Muscle of leg (tissue), 3 donors: ENCODE measurements at regions not wholly inside any gene's neighbourhood (a gene's known extent, or its start where the extent isn't known, plus 50 kb on each side); places are given as distances from the start of the nearest gene placed in this dataset.
A peak's percentile ranks its signal among the peaks of the same experiment; 100 is the strongest.

Source experiments
- DNase-seq: peaks from one replicate; pipeline ENCODE4 v3.0.0; 2013
- H3K27ac ChIP-seq: one replicate; pipeline ENCODE4 v1.5.1; 2013; ENCODE audit warnings: mild to moderate bottlenecking, low read length, control low read depth
- H3K27me3 ChIP-seq: one replicate; pipeline ENCODE4 v1.6.1; 2013; ENCODE audit warnings: low read length; ENCODE audit not compliant: control insufficient read depth, insufficient read depth
- H3K36me3 ChIP-seq: one replicate; pipeline ENCODE4 v1.6.1; 2013; ENCODE audit warnings: low read length; ENCODE audit not compliant: control insufficient read depth, insufficient read depth
- H3K4me1 ChIP-seq: one replicate; pipeline ENCODE4 v1.6.1; 2013; ENCODE audit warnings: low read length; ENCODE audit not compliant: control insufficient read depth, insufficient read depth
- H3K4me3 ChIP-seq: one replicate; pipeline ENCODE4 v1.5.1; 2013; ENCODE audit warnings: low read length, control low read depth
- H3K9me3 ChIP-seq: replicated peaks from 2 replicates; pipeline ENCODE4 v1.6.1; 2013; ENCODE audit warnings: low read depth, low read length; ENCODE audit not compliant: control insufficient read depth
- WGBS: methylation state at CpG from one replicate; pipeline ENCODE4 v1.1.5; 2013; ENCODE audit warnings: missing lambda C conversion rate; ENCODE audit not compliant: insufficient coverage; 5-methylcytosine and 5-hydroxymethylcytosine counted together

DNA sequence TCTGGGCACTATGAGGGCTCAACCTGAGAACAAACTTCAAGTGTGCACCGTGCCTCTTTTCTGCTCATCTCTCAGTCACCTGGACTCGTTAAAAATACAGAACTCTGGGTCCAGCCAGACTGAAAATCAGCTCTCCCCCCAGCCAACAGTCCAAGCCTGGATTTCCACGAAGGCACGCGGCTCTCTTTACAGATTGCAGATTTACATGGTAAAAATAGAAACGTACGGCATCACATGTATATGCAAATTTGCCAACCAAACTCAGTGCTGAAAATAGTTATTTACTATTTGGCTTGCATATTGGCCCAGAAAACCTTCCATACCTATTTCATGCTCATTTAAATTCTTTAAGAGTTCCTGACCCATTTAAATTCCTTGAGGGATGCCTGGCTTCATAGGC is 315.8 kb downstream of the MAF start:
- H3K4me3 ChIP-seq: no peak overlapping the region
- DNase-seq: peak; percentile 65
- H3K9me3 ChIP-seq: no peaks in the 10 kb centered on the region
- H3K36me3 ChIP-seq: no peaks in the 10 kb centered on the region
- H3K27ac ChIP-seq: no peak overlapping the region
- no peaks in the 10 kb centered on the region for H3K27me3 ChIP-seq
- peaks cover 23% of the 10 kb centered on the region for H3K4me1 ChIP-seq
- WGBS: 50% methylated on average over 1 of the region's 7 CpGs

DNA sequence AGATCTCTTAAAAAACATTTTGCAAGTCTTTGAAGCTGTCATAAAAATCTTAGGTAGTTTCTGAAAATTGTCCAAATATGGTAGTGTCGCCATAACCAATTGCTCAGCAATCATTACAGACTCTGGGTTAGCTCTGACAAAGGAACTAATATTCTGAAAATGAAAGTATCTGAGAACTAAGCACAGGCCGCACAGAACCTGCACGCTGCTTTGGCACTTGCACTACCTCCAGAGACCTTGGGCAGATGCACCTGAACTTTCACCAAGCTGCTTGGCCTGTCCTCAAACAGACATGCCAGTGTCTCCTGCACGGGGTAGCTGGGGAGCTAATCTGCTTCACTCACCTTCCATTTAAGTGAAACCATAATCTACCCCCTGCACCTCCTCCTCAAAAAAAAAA is 317.0 kb downstream of the MAF start:
- no peak overlapping the region for H3K4me3 ChIP-seq
- DNase-seq: no peak
- H3K27me3 ChIP-seq: no peaks in the 10 kb centered on the region
- WGBS: 83% methylated on average over 1 of the region's 4 CpGs
- peaks cover 26% of the 10 kb centered on the region for H3K4me1 ChIP-seq
- H3K27ac ChIP-seq: no peak overlapping the region
- no peaks in the 10 kb centered on the region for H3K36me3 ChIP-seq
- H3K9me3 ChIP-seq: no peaks in the 10 kb centered on the region

DNA sequence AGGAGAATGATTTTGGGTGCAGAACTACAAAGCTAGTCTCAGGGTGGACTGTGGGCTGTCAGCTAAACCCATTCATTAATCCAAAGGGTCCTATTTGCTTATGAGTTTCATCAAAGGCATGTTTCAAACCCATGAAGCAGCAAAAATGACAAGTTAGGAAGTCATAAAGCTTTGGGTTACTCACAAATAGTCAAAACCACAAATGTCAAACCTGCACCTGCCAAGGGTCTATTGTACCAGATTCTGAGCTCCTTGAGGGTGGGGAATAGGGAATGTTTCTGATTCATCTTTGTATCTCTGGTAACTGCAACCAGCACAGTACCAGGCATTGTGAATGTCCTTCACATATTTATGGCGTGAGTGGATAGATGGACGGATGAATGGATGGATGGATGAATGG is 317.7 kb downstream of the MAF start:
- no peaks in the 10 kb centered on the region for H3K9me3 ChIP-seq
- H3K4me3 ChIP-seq: no peak overlapping the region
- H3K27me3 ChIP-seq: no peaks in the 10 kb centered on the region
- no peak overlapping the region for H3K27ac ChIP-seq
- WGBS: no CpG with 5 or more reads among the region's 2 CpGs
- peaks cover 26% of the 10 kb centered on the region for H3K4me1 ChIP-seq
- H3K36me3 ChIP-seq: no peaks in the 10 kb centered on the region
- DNase-seq: no peak

DNA sequence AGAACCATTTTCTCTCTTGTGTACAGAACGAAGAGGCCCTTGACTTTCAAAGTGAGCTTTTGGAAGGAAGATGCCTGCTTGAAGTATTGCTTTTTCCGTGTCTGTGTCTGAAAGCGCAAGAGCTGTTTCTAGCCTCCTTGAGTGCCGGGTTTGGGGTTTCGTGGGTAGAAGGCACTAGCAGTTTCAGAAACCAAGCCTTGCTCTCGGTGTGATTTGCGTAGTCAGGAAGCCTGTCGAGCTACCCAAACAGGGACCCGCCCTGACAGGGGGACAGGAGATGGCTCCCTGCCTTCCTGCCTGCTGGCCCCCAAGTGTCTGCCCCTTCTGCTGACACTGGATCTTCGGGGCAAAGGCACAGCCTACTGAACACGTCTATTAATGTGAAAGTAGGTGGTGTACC is 322.0 kb downstream of the MAF start:
- no peak for DNase-seq
- no peak overlapping the region for H3K27ac ChIP-seq
- no peaks in the 10 kb centered on the region for H3K9me3 ChIP-seq
- WGBS: 69% methylated on average over 8 of the region's 11 CpGs
- H3K27me3 ChIP-seq: no peaks in the 10 kb centered on the region
- H3K4me3 ChIP-seq: no peak overlapping the region
- peaks cover 3% of the 10 kb centered on the region for H3K4me1 ChIP-seq
- no peaks in the 10 kb centered on the region for H3K36me3 ChIP-seq

DNA sequence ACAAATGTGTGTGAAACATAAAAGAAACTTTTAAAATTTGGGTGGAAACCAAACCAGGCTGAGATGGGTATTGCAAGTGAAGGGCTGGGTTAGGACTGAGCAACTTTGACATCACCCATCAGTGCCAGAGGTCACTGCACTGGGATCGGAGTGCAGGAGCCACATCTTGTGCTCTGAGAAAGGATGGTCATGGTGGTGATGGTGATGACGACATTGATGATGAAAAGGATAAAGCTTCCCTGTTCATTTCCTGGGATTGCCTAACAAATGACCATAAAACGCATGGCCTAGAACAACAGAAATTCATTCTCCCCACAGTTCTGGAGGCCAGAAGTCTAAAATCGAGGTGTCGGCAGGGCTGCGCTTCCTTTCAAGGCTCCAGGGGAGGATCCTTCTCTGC is 324.0 kb downstream of the MAF start:
- Histone ChIP-seq H3K36me3 (no peaks in the 10 kb centered on the region), H3K4me3 (no peak overlapping the region), H3K27ac (no peak overlapping the region), H3K27me3 (no peaks in the 10 kb centered on the region), H3K4me1 (peaks cover 3% of the 10 kb centered on the region), H3K9me3 (no peaks in the 10 kb centered on the region)
- DNase-seq: no peak
- 100% methylated on average over 1 of the region's 6 CpGs for WGBS

DNA sequence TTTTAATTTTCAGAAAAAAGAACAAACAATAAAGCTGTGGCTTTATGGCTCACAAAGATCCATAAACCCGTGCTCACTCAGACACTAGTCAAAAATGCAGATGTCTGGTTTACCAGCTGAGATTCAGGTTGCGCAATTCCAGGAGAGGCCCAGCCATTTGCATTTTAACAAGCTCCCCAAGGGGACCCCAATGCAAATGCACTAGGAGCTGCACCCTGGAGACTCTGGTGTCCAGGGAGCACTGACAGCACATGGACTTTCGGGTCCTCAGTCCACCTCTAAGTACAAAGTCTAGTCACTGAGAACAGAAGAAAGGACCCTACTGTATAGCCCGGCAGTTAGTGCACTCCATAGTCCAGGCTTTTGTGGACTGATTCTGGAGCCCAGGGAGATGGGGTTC is 326.3 kb downstream of the MAF start:
- Histone ChIP-seq H3K27ac (no peak overlapping the region), H3K27me3 (no peaks in the 10 kb centered on the region), H3K9me3 (no peaks in the 10 kb centered on the region), H3K4me1 (peaks cover 3% of the 10 kb centered on the region), H3K36me3 (no peaks in the 10 kb centered on the region), H3K4me3 (no peak overlapping the region)
- DNase-seq: no peak
- 80% methylated on average over 2 of the region's 4 CpGs for WGBS

DNA sequence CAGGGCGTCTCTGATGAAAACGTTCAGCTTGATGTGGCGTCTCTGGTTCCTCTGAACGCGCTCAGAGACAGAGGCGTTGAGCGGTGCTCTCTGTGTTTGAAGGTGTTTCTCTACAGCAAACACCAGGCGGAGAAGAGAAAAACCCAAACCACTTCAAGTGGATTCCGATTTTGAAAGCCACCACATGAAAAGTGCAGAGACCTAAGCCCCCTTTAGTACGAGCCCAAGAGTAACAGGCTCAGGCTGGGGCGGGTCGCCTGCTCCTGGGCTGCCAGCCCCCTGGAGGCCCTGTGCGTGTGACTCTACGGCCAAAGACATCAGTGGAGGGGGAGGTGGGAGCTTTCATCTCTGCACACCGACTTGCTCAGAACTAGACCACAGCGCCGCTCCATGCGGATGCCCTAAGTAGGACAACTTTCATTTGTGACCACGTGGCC is 328.4 kb downstream of the MAF start:
- Histone ChIP-seq H3K9me3 (no peaks in the 10 kb centered on the region), H3K4me1 (no peaks in the 10 kb centered on the region), H3K27me3 (no peaks in the 10 kb centered on the region), H3K36me3 (no peaks in the 10 kb centered on the region), H3K4me3 (no peak overlapping the region), H3K27ac (no peak overlapping the region)
- DNase-seq: no peak
- WGBS: 93% methylated on average over 10 of the region's 19 CpGs

DNA sequence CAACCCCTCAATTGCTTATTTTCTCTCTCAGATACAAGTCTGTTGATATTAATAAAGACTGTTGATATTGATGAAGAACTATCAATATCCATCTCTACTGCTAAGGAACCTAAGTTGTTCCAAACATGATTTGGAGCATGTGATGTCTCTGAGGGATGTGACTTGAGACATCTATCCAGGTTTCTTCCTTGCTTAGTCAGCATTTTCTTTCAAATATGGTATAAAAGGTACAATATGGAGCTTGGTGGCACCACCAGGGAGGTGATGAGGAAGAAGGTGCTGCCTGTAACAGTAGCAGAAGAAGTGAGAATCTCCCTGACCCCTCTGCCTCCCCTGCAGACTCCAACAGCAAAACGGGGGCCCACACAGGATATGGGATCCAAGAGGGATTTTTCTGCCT is 329.0 kb downstream of the MAF start:
- Histone ChIP-seq H3K9me3 (no peaks in the 10 kb centered on the region), H3K4me1 (no peaks in the 10 kb centered on the region), H3K27ac (no peak overlapping the region), H3K4me3 (no peak overlapping the region), H3K27me3 (no peaks in the 10 kb centered on the region), H3K36me3 (no peaks in the 10 kb centered on the region)
- no peak for DNase-seq
- WGBS: no CpG with 5 or more reads among the region's 1 CpG

DNA sequence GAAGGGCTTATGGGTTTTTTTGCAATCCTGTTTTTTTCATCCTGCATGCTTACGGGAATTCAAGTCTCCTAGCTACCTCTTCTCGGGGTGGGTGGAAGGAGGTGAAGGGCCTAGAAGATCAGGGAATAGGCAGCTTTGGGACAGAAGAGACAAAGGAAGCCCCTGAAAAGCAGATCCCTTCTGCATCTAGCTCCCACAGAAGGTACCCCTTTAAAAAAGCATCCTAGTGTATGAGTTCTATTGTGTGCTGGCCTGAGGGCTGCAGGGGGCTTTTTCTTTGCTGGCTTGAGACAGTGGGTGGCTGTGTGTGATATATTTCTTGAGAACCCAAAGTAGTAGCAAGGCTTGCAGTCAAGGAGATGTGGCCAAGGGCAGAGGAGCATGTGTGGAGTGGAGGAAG is 330.5 kb downstream of the MAF start:
- Histone ChIP-seq H3K27ac (no peak overlapping the region), H3K9me3 (no peaks in the 10 kb centered on the region), H3K27me3 (no peaks in the 10 kb centered on the region), H3K36me3 (no peaks in the 10 kb centered on the region), H3K4me3 (no peak overlapping the region), H3K4me1 (no peaks in the 10 kb centered on the region)
- WGBS: no CpG with 5 or more reads among the region's 2 CpGs
- no peak for DNase-seq

DNA sequence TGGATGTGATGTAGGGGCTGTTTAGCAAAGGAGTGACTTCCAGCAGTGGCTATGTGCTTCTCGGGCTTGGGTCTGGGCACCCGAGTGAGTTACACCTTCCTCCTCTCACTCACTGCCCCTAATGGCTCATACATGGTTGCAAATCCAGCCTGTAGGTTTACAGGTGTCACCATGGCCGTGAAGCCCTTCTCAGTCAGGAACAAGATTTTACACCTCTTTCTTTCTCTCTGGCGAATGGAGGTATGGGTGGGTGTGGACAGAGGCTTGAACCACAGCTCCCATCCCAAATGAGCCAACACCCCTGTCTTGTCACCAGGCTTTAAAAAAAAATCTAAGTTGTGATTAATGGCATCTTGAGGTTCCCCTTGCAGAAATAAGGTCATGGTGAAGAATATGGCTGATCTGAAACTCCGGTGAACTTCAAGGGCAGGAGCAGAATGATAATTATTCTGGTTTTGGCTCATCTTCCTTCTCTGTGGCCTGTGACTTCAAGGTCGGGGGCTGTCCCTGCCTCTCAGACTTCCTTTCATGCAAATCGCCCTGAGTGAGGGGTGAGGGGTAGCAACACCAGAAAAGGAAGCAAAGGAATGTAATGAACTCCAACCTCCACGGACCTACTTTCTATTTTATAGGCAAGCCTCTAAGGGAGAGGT is 331.2 kb downstream of the MAF start:
- no peak for DNase-seq
- no peaks in the 10 kb centered on the region for H3K4me1 ChIP-seq
- H3K9me3 ChIP-seq: no peaks in the 10 kb centered on the region
- no peak overlapping the region for H3K4me3 ChIP-seq
- H3K27ac ChIP-seq: no peak overlapping the region
- 100% methylated on average over 1 of the region's 8 CpGs for WGBS
- no peaks in the 10 kb centered on the region for H3K36me3 ChIP-seq
- no peaks in the 10 kb centered on the region for H3K27me3 ChIP-seq

DNA sequence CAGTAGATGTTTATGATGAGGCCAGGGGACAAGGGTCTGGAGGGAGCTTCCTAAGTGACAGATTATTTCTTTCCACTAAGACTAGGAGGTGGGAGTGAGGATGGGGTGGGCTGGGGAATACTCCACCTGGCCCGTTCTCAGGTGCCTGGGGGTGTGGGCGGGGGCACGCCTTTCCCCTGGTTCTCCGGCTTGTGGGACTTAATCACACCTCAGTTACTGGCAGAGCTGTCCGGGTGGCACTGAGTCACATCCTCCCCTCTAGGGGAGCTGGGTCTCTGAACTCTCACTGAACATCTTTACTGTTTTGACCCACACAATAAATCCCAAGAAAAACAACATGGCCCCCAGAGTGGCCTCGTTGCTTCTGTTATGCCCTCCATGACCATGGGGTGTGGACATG is 332.8 kb downstream of the MAF start:
- no peak overlapping the region for H3K27ac ChIP-seq
- no peaks in the 10 kb centered on the region for H3K9me3 ChIP-seq
- no peak overlapping the region for H3K4me3 ChIP-seq
- no peaks in the 10 kb centered on the region for H3K36me3 ChIP-seq
- H3K27me3 ChIP-seq: no peaks in the 10 kb centered on the region
- no peak for DNase-seq
- WGBS: 76% methylated on average over 4 of the region's 6 CpGs
- H3K4me1 ChIP-seq: no peaks in the 10 kb centered on the region
